ENCODE measurements at regions not wholly inside any gene's neighbourhood (a gene's known extent, or its start where the extent isn't known, plus 50 kb on each side); places are given as distances from the start of the nearest gene placed in this dataset.

DNA sequence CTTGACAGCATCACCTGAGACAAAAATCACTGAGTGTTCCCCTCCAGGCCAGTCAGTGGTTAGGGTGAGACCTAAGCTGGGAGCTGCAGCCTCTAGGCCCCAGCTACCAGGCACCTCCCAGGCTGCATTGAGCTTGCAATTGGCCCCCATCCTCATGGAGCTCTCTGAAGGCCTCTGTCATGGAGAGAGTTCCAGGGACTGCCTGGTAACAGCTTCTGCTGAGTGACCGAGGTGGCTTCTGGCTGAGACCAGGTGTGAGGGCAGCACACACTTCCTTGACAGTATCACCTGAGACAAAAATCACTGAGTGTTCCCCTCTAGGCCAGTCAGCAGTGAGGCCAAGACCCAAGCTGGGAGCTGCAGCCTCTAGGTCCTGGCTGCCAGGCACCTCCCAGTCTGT lies 283.0 kb downstream of the SMOC2 start:
- POLR2A ChIA-PET: no interaction called here
- H3K4me1 Mint-ChIP-seq (ENCODE audit: insufficient read depth, unreplicated experiment): no peaks in the 10 kb centered on the region
- intact Hi-C loops (cut with micrococcal nuclease): no loop called here
- no peaks in the 10 kb centered on the region for H3K36me3 Mint-ChIP-seq (ENCODE audit: insufficient read depth, unreplicated experiment)
- TF ChIP-seq, protein P1, sequence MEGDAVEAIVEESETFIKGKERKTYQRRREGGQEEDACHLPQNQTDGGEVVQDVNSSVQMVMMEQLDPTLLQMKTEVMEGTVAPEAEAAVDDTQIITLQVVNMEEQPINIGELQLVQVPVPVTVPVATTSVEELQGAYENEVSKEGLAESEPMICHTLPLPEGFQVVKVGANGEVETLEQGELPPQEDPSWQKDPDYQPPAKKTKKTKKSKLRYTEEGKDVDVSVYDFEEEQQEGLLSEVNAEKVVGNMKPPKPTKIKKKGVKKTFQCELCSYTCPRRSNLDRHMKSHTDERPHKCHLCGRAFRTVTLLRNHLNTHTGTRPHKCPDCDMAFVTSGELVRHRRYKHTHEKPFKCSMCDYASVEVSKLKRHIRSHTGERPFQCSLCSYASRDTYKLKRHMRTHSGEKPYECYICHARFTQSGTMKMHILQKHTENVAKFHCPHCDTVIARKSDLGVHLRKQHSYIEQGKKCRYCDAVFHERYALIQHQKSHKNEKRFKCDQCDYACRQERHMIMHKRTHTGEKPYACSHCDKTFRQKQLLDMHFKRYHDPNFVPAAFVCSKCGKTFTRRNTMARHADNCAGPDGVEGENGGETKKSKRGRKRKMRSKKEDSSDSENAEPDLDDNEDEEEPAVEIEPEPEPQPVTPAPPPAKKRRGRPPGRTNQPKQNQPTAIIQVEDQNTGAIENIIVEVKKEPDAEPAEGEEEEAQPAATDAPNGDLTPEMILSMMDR (IDR thresholded peaks at IDR 0.05; ENCODE audit: unreplicated experiment): no peak
- H3K9me3 Mint-ChIP-seq (ENCODE audit: unreplicated experiment): peaks cover 7% of the 10 kb centered on the region
- BruUV-seq (replicated peaks): no TSS peak
- no peak for DNase-seq (ENCODE audit: unreplicated experiment)
- CTCF ChIA-PET: interaction anchor here (0.6 to 1.0 kb wide), 2 partner anchors 13 to 166 kb away, joined by 4 read pairs; no protein-coding TSS in a partner anchor
- H3K4me3 Mint-ChIP-seq (ENCODE audit: unreplicated experiment): no peak overlapping the region
- no peak overlapping the region for H3K27ac Mint-ChIP-seq (ENCODE audit: low read depth, unreplicated experiment)
- H3K27me3 Mint-ChIP-seq (ENCODE audit: insufficient read depth, unreplicated experiment): peaks cover 16% of the 10 kb centered on the region

DNA sequence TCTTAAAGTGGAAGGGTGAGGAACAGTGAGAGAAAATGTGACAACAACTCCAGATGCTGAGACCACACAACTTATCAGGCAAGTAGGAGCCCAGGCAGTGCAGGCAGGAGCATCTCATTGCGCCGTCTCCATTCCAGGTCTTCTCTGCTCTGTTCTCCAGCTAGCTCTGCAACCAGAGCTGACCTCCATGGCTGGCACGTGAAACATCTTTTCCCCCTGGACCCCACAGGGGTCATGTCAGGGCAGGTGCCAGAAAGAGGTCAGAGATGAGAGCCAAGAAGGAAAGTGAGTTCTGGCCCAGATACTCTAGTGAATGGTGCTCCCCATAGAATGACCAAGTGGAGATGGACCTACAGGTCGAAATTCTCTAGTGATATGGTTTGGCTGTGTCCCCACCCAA lies 281.4 kb downstream of the SMOC2 start:
- H3K9me3 Mint-ChIP-seq (ENCODE audit: unreplicated experiment): peaks cover 7% of the 10 kb centered on the region
- TF ChIP-seq, protein P1 (IDR thresholded peaks at IDR 0.05; ENCODE audit: unreplicated experiment): no peak
- ChIA-PET CTCF (no interaction called here), POLR2A (no interaction called here)
- no peak overlapping the region for H3K27ac Mint-ChIP-seq (ENCODE audit: low read depth, unreplicated experiment)
- no peak overlapping the region for H3K4me3 Mint-ChIP-seq (ENCODE audit: unreplicated experiment)
- intact Hi-C loops (cut with micrococcal nuclease): no loop called here
- H3K4me1 Mint-ChIP-seq (ENCODE audit: insufficient read depth, unreplicated experiment): no peaks in the 10 kb centered on the region
- no TSS peak for BruUV-seq (replicated peaks)
- peaks cover 24% of the 10 kb centered on the region for H3K27me3 Mint-ChIP-seq (ENCODE audit: insufficient read depth, unreplicated experiment)
- no peak for DNase-seq (ENCODE audit: unreplicated experiment)
- no peaks in the 10 kb centered on the region for H3K36me3 Mint-ChIP-seq (ENCODE audit: insufficient read depth, unreplicated experiment)

DNA sequence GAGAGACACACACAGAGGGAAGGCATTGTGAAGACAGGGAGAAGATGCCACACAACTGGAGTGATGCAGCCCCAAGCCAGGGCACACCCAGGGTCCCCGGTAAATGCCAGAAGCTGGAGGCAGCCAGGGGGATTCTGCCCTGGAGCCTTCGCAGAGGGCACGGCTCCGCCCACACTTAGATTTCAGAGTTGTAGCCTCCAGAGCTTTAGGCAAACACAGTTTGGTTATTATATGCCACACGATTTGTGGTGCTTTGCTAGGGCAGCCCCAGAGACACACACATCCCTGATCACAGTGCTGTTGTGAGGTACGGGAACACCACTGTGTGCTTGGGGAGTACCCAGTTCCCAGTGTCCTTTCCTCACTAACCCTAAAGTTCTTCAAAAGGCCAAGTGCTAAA lies 280.6 kb downstream of the SMOC2 start:
- Mint-ChIP-seq H3K27me3 (ENCODE audit: insufficient read depth, unreplicated experiment) (peaks cover 24% of the 10 kb centered on the region), H3K27ac (ENCODE audit: low read depth, unreplicated experiment) (no peak overlapping the region), H3K36me3 (ENCODE audit: insufficient read depth, unreplicated experiment) (no peaks in the 10 kb centered on the region), H3K4me3 (ENCODE audit: unreplicated experiment) (no peak overlapping the region), H3K9me3 (ENCODE audit: unreplicated experiment) (peaks cover 7% of the 10 kb centered on the region), H3K4me1 (ENCODE audit: insufficient read depth, unreplicated experiment) (no peaks in the 10 kb centered on the region)
- POLR2A ChIA-PET: no interaction called here
- intact Hi-C loops (cut with micrococcal nuclease): no loop called here
- DNase-seq (ENCODE audit: unreplicated experiment): no peak
- BruUV-seq (replicated peaks): no TSS peak
- TF ChIP-seq, protein P1 (IDR thresholded peaks at IDR 0.05; ENCODE audit: unreplicated experiment): no peak
- CTCF ChIA-PET: no interaction called here

DNA sequence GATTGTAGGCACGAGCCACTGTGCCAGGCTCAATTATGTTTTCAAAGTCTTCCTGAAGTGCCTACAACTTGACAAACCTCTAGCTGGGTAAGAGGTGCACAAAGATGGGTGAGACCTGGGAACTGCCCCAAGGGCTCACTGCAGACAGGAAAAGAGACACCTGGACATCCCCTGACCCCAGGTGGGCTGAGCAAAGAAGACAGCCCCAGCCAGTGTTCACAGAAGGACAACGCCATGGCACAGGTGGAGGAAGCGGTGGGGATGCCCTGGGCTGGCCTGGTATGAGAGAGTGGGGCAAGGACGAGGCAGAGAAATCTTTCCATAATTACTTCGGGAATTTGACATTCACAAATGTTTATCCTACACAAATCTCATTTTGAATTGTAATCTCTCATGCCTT lies 278.9 kb downstream of the SMOC2 start:
- POLR2A ChIA-PET: no interaction called here
- H3K36me3 Mint-ChIP-seq (ENCODE audit: insufficient read depth, unreplicated experiment): no peaks in the 10 kb centered on the region
- H3K27ac Mint-ChIP-seq (ENCODE audit: low read depth, unreplicated experiment): no peak overlapping the region
- H3K9me3 Mint-ChIP-seq (ENCODE audit: unreplicated experiment): peaks cover 7% of the 10 kb centered on the region
- no peak for DNase-seq (ENCODE audit: unreplicated experiment)
- H3K4me1 Mint-ChIP-seq (ENCODE audit: insufficient read depth, unreplicated experiment): no peaks in the 10 kb centered on the region
- peaks cover 24% of the 10 kb centered on the region for H3K27me3 Mint-ChIP-seq (ENCODE audit: insufficient read depth, unreplicated experiment)
- BruUV-seq (replicated peaks): no TSS peak
- H3K4me3 Mint-ChIP-seq (ENCODE audit: unreplicated experiment): no peak overlapping the region
- CTCF ChIA-PET: no interaction called here
- intact Hi-C loops (cut with micrococcal nuclease): no loop called here
- TF ChIP-seq, protein P1 (IDR thresholded peaks at IDR 0.05; ENCODE audit: unreplicated experiment): no peak

Data from MCF 10A (cell line).